ENCODE measurements at regions not wholly inside any gene's neighbourhood (a gene's known extent, or its start where the extent isn't known, plus 50 kb on each side); places are given as distances from the start of the nearest gene placed in this dataset.
"Not testable (repeated sequence)": the region's sequence is repeated elsewhere in the genome, so short reads cannot be mapped to it uniquely, and the experiment has no call there.

GRCh38 chr22:11302427-11302826 lies 4225.6 kb upstream of the OR11H1 start:
- TF ChIP-seq CTCF (IDR thresholded peaks at IDR 0.05; ENCODE audit: low read depth, low read length, missing input control); GABPA (IDR thresholded peaks at IDR 0.05 in 1 of 2, conservative IDR thresholded peaks at IDR 0.05 in 1 of 2); MAX (IDR thresholded peaks at IDR 0.05); SP1 (IDR thresholded peaks at IDR 0.05); EGR1 (IDR thresholded peaks at IDR 0.05; ENCODE audit: low read depth in 2 of 2): not testable (repeated sequence)

Measured in liver (tissue), 3 donors.